Fibroblast of lung (primary cell): ENCODE measurements at regions not wholly inside any gene's neighbourhood (a gene's known extent, or its start where the extent isn't known, plus 50 kb on each side); places are given as distances from the start of the nearest gene placed in this dataset.
A peak's percentile ranks its signal among the peaks of the same experiment; 100 is the strongest.
"Not testable (repeated sequence)": the region's sequence is repeated elsewhere in the genome, so short reads cannot be mapped to it uniquely, and the experiment has no call there.

Experiments used
- DNase-seq, 2 donors: peaks; one replicate each; pipeline versions ENCODE4 v3.0.0 to v3.0.0-alpha.2; 2010; ENCODE audit warnings: low read depth in 2 of 2
- H2AFZ ChIP-seq: 2 replicates; pipeline ENCODE4 v1.5.1; 2012; ENCODE audit warnings: low read length, control low read depth, inconsistent platforms
- H3K27ac ChIP-seq: 2 replicates; pipeline ENCODE4 v1.5.1; 2011; ENCODE audit warnings: low read length, control low read depth; ENCODE audit not compliant: insufficient read depth
- H3K27me3 ChIP-seq: 2 replicates; pipeline ENCODE4 v1.5.1; 2011; ENCODE audit warnings: mild to moderate bottlenecking, low read length; ENCODE audit not compliant: control insufficient read depth, insufficient read depth
- H3K36me3 ChIP-seq: 2 replicates; pipeline ENCODE4 v1.5.1; 2011; ENCODE audit warnings: low read length; ENCODE audit not compliant: control insufficient read depth, insufficient read depth
- H3K4me1 ChIP-seq: 2 replicates; pipeline ENCODE4 v1.5.1; 2011; ENCODE audit warnings: low read length; ENCODE audit not compliant: control insufficient read depth, insufficient read depth; ENCODE audit errors: extremely low read depth
- H3K4me2 ChIP-seq: 2 replicates; pipeline ENCODE4 v1.5.1; 2011; ENCODE audit warnings: low read length, control low read depth; ENCODE audit not compliant: insufficient read depth; ENCODE audit errors: extremely low read depth
- H3K4me3 ChIP-seq, 4 experiments: fragments of 200-600 bp in 1 of 4; sonication (generic) in 1 of 4; replicated peaks in 1 of 4; 2 replicates each; pipeline ENCODE4 v1.5.1; 2011 to 2016; ENCODE audit warnings: low read length in 4 of 4, low read depth in 3 of 4, mild to moderate bottlenecking in 3 of 4, control low read depth in 2 of 4, inconsistent platforms in 1 of 4, mixed read lengths in 1 of 4; ENCODE audit not compliant: insufficient read depth in 1 of 4; ENCODE audit errors: control extremely low read depth in 1 of 4
- H3K79me2 ChIP-seq: 2 replicates; pipeline ENCODE4 v1.5.1; 2012; ENCODE audit warnings: mild to moderate bottlenecking, low read length, inconsistent platforms; ENCODE audit not compliant: control insufficient read depth, insufficient read depth
- H3K9ac ChIP-seq: 2 replicates; pipeline ENCODE4 v1.5.1; 2011; ENCODE audit warnings: mild to moderate bottlenecking, low read length, control low read depth; ENCODE audit not compliant: insufficient read depth
- H3K9me3 ChIP-seq: 2 replicates; pipeline ENCODE4 v1.5.1; 2012; ENCODE audit warnings: low read depth, low read length; ENCODE audit not compliant: control insufficient read depth, insufficient read depth
- H4K20me1 ChIP-seq: 2 replicates; pipeline ENCODE4 v1.5.1; 2011; ENCODE audit warnings: low read length; ENCODE audit not compliant: control insufficient read depth, insufficient read depth; ENCODE audit errors: extremely low read depth
- CTCF ChIP-seq, 2 donors: IDR thresholded peaks in 1 of 2; conservative IDR thresholded peaks in 1 of 2; 1 replicate in 1 of 2; 2 replicates in 1 of 2; pipeline ENCODE4 v1.5.1; 2011 to 2012; ENCODE audit warnings: low read length in 2 of 2, control low read depth in 1 of 2, inconsistent platforms in 1 of 2, low read depth in 1 of 2, mild to moderate bottlenecking in 1 of 2
- EZH2 ChIP-seq: IDR thresholded peaks from 2 replicates; pipeline ENCODE4 v1.5.1; 2012; ENCODE audit warnings: low read length, control low read depth, mild to moderate bottlenecking; ENCODE audit errors: missing control alignments

GRCh38 chr14:103232831-103233319 lies 101.2 kb upstream of the EIF5 start:
- no peak for DNase-seq
- H4K20me1 ChIP-seq: no peaks in the 10 kb centered on the region
- no peaks in the 10 kb centered on the region for H3K79me2 ChIP-seq
- no peak overlapping the region for H3K4me2 ChIP-seq
- H3K27ac ChIP-seq: no peak overlapping the region
- no peaks in the 10 kb centered on the region for H3K27me3 ChIP-seq
- H3K4me1 ChIP-seq: no peaks in the 10 kb centered on the region
- no peak for TF ChIP-seq CTCF (conservative IDR thresholded peaks at IDR 0.05 in 1 of 2, IDR thresholded peaks at IDR 0.05 in 1 of 2; ENCODE audit: low read depth in 1 of 2, low read length in 2 of 2)
- no peak for TF ChIP-seq EZH2
- no peak overlapping the region for H3K4me3 ChIP-seq
- no peak overlapping the region for H2AFZ ChIP-seq
- H3K9ac ChIP-seq: no peak overlapping the region
- H3K36me3 ChIP-seq: no peaks in the 10 kb centered on the region
- no peaks in the 10 kb centered on the region for H3K9me3 ChIP-seq

GRCh38 chr14:103233328-103233727 lies 100.7 kb upstream of the EIF5 start:
- Histone ChIP-seq H3K4me1 (no peaks in the 10 kb centered on the region), H3K4me2 (no peak overlapping the region), H4K20me1 (no peaks in the 10 kb centered on the region), H3K36me3 (no peaks in the 10 kb centered on the region), H3K9ac (no peak overlapping the region), H3K79me2 (no peaks in the 10 kb centered on the region), H3K9me3 (no peaks in the 10 kb centered on the region), H3K4me3 (no peak overlapping the region), H2AFZ (no peak overlapping the region), H3K27me3 (no peaks in the 10 kb centered on the region), H3K27ac (no peak overlapping the region)
- DNase-seq: no peak
- TF ChIP-seq EZH2 (no peak), CTCF (conservative IDR thresholded peaks at IDR 0.05 in 1 of 2, IDR thresholded peaks at IDR 0.05 in 1 of 2; ENCODE audit: low read depth in 1 of 2, low read length in 2 of 2) (no peak)

GRCh38 chr14:103234826-103235225 lies 99.2 kb upstream of the EIF5 start:
- not testable (repeated sequence) for H4K20me1 ChIP-seq, H2AFZ ChIP-seq, H3K36me3 ChIP-seq, H3K9me3 ChIP-seq, H3K4me2 ChIP-seq, H3K79me2 ChIP-seq, H3K9ac ChIP-seq, H3K4me3 ChIP-seq, H3K27ac ChIP-seq, H3K27me3 ChIP-seq, H3K4me1 ChIP-seq
- peak in 1 of 2 donors; percentile 21 for DNase-seq

- not testable (repeated sequence) for H3K9ac ChIP-seq, H4K20me1 ChIP-seq, H3K27me3 ChIP-seq, H3K4me2 ChIP-seq, H3K79me2 ChIP-seq, H3K4me1 ChIP-seq, H3K27ac ChIP-seq, H3K36me3 ChIP-seq, H3K4me3 ChIP-seq, H3K9me3 ChIP-seq, H2AFZ ChIP-seq
- peak in 1 of 2 donors; percentile 2 for DNase-seq
These were observed 98.5 kb upstream of the EIF5 start for GRCh38 chr14:103235506-103235905.
